Choroid plexus epithelial cell (primary cell): ENCODE measurements at regions not wholly inside any gene's neighbourhood (a gene's known extent, or its start where the extent isn't known, plus 50 kb on each side); places are given as distances from the start of the nearest gene placed in this dataset.
A peak's percentile ranks its signal among the peaks of the same experiment; 100 is the strongest.

Experiments
- DNase-seq: peaks from one replicate; pipeline ENCODE4 v3.0.0-alpha.2; 2010; ENCODE audit warnings: low read depth
- H3K4me3 ChIP-seq: 2 replicates; pipeline ENCODE4 v1.5.1; 2011; ENCODE audit warnings: low read depth, mild to moderate bottlenecking, control low read depth, low read length, moderate library complexity
- CTCF ChIP-seq: conservative IDR thresholded peaks from 2 replicates; pipeline ENCODE4 v1.5.1; 2011; ENCODE audit warnings: low read depth, mild to moderate bottlenecking, control low read depth, inconsistent platforms, low read length, moderate library complexity

- TF ChIP-seq CTCF, result no peak
- DNase-seq, result no peak
- H3K4me3 ChIP-seq, result no peak overlapping the region
Measured at GRCh38 chr2:19009510-19009909, 348.9 kb downstream of the OSR1 start.

- DNase-seq, result no peak
- no peak overlapping the region for H3K4me3 ChIP-seq
- no peak for TF ChIP-seq CTCF
Measured at GRCh38 chr2:19003554-19003953, 354.9 kb downstream of the OSR1 start.

GRCh38 chr2:19000776-19001175, 357.6 kb downstream of the OSR1 start:
- no peak overlapping the region for H3K4me3 ChIP-seq
- TF ChIP-seq CTCF, result no peak
- no peak for DNase-seq

GRCh38 chr2:18999198-18999597, 359.2 kb downstream of the OSR1 start:
- TF ChIP-seq CTCF, result no peak
- DNase-seq, result no peak

GRCh38 chr2:18998491-18998890, 359.9 kb downstream of the OSR1 start:
- no peak overlapping the region for H3K4me3 ChIP-seq
- no peak for TF ChIP-seq CTCF
- no peak for DNase-seq

More at GRCh38 chr2:18999198-18999597, 359.2 kb downstream of the OSR1 start:
- no peak overlapping the region for H3K4me3 ChIP-seq

- DNase-seq, result peak; percentile 22
- no peak for TF ChIP-seq CTCF
- H3K4me3 ChIP-seq, result no peak overlapping the region
Measured at GRCh38 chr2:18993756-18994338, 364.6 kb downstream of the OSR1 start.
